ENCODE measurements at regions not wholly inside any gene's neighbourhood (a gene's known extent, or its start where the extent isn't known, plus 50 kb on each side); places are given as distances from the start of the nearest gene placed in this dataset.

DNA sequence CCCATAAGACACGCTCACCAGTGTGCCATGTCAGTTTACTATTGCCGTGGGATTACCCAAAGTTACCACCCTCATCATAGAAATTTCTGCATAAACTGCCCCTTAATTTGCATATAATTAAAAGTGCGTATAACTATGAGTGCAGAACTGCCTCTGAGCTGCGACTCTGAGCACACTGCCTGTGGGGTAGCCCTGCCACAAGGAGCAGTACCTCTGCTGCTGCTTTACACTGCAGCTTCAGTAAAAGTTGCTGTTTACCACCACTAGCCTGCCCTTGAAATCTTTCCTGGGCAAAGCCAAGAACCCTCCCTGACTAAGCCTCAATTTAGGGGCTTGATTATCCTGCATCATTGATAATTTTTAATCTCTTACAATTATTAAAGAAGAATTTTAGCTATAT lies 213.9 kb upstream of the MAP2 start:
- no peak for TF ChIP-seq POLR2A (IDR thresholded peaks at IDR 0.05)
- TF ChIP-seq, protein P1, sequence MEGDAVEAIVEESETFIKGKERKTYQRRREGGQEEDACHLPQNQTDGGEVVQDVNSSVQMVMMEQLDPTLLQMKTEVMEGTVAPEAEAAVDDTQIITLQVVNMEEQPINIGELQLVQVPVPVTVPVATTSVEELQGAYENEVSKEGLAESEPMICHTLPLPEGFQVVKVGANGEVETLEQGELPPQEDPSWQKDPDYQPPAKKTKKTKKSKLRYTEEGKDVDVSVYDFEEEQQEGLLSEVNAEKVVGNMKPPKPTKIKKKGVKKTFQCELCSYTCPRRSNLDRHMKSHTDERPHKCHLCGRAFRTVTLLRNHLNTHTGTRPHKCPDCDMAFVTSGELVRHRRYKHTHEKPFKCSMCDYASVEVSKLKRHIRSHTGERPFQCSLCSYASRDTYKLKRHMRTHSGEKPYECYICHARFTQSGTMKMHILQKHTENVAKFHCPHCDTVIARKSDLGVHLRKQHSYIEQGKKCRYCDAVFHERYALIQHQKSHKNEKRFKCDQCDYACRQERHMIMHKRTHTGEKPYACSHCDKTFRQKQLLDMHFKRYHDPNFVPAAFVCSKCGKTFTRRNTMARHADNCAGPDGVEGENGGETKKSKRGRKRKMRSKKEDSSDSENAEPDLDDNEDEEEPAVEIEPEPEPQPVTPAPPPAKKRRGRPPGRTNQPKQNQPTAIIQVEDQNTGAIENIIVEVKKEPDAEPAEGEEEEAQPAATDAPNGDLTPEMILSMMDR (IDR thresholded peaks at IDR 0.05): no peak
- H3K9me3 ChIP-seq: no peaks in the 10 kb centered on the region
- DNase-seq: no peak
- no peaks in the 10 kb centered on the region for H3K27me3 ChIP-seq
- intact Hi-C loops (cut with DNase I; ENCODE audit: low total_unique reads): no loop called here
- no peak overlapping the region for H3K4me3 ChIP-seq
- H3K36me3 ChIP-seq: no peaks in the 10 kb centered on the region
- H3K27ac ChIP-seq: no peak overlapping the region
- H3K4me1 ChIP-seq: no peaks in the 10 kb centered on the region

DNA sequence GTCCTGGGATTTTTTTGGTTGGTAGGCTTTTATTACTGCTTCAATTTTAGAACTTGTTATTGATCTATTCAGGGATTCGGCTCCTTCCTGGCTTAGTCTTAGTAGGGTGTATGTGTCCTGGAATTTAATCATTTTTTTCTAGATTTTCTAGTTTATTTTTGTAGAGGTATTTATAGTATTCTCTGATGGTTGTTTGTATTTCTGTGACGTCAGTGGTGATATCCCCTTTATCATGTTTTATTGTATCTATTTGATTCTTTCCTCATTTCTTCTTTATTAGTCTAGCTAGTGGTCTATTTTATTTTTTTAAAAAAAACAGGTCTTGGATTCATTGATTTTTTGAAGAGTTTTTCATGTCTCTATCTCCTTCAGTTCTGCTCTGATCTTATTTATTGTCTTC lies 193.3 kb upstream of the MAP2 start:
- no peak for DNase-seq
- no peak overlapping the region for H3K4me3 ChIP-seq
- H3K27me3 ChIP-seq: no peaks in the 10 kb centered on the region
- no peaks in the 10 kb centered on the region for H3K9me3 ChIP-seq
- TF ChIP-seq, protein P1 (IDR thresholded peaks at IDR 0.05): no peak
- TF ChIP-seq POLR2A (IDR thresholded peaks at IDR 0.05): no peak
- H3K36me3 ChIP-seq: no peaks in the 10 kb centered on the region
- intact Hi-C loops (cut with DNase I; ENCODE audit: low total_unique reads): no loop called here
- H3K27ac ChIP-seq: no peak overlapping the region
- H3K4me1 ChIP-seq: no peaks in the 10 kb centered on the region

DNA sequence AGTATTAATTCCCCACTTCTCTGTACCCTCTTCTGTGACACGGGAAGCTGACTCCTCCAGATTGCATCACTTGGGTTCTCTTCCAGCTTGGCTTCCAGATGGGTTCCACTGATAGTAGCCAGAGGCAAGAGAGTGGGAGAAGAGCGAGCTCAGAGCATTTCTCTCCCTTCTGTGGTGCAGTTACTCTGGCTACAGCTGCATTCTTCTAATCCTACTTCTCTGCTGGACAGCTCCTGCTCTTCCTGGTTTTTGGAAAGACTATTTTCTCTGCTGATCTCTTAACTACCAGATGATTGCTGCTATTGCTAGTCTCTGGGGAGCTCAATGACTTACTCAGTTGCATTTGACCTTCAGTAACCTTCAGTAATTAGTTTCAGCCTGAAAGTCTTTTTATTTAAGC lies 187.5 kb upstream of the MAP2 start:
- H3K4me1 ChIP-seq: no peaks in the 10 kb centered on the region
- TF ChIP-seq POLR2A (IDR thresholded peaks at IDR 0.05): no peak
- TF ChIP-seq, protein P1 (IDR thresholded peaks at IDR 0.05): no peak
- no peak overlapping the region for H3K27ac ChIP-seq
- H3K9me3 ChIP-seq: no peaks in the 10 kb centered on the region
- no peaks in the 10 kb centered on the region for H3K27me3 ChIP-seq
- intact Hi-C loops (cut with DNase I; ENCODE audit: low total_unique reads): no loop called here
- no peak for DNase-seq
- no peaks in the 10 kb centered on the region for H3K36me3 ChIP-seq
- H3K4me3 ChIP-seq: no peak overlapping the region

DNA sequence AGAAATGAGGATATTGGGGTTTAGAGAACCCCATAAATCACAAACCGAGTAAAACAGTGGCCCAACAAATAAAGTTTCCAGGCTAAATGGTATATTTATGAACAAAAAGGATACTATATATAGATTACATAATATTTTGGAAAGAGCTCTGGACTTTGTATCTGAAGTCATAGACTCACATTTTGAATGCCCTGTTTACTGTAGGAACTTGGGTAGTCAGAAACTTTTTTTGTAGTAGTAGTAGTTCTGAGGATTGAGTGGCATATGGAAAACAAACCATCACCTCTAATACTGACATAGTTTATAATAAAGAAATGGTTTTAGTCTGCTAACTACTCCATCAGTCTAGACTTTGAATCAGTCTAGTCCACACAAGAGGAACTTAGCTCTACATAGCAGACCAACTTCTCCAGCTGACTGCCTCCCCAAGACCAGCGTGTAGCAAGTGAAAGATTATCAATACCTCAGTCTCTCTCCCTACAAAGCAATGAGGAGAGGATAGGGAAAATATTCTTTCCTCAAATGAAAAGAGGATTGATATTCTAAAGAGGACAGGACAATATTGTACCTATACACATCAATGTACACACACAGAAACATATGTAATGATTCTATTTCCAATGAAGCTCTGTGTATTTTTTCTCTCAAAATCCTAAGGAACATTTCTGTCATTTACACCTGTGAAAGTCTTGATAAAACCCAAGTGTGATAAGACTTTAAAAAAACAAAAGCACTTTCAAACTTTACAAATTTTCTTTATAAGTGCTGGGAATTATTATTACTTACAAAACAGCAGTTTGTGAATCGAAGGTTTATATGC lies 184.9 kb upstream of the MAP2 start:
- intact Hi-C loops (cut with DNase I; ENCODE audit: low total_unique reads): no loop called here
- Histone ChIP-seq H3K4me3 (no peak overlapping the region), H3K9me3 (no peaks in the 10 kb centered on the region), H3K27me3 (no peaks in the 10 kb centered on the region), H3K27ac (no peak overlapping the region), H3K4me1 (no peaks in the 10 kb centered on the region), H3K36me3 (no peaks in the 10 kb centered on the region)
- TF ChIP-seq, protein P1 (IDR thresholded peaks at IDR 0.05): no peak
- TF ChIP-seq POLR2A (IDR thresholded peaks at IDR 0.05): no peak
- DNase-seq: no peak

DNA sequence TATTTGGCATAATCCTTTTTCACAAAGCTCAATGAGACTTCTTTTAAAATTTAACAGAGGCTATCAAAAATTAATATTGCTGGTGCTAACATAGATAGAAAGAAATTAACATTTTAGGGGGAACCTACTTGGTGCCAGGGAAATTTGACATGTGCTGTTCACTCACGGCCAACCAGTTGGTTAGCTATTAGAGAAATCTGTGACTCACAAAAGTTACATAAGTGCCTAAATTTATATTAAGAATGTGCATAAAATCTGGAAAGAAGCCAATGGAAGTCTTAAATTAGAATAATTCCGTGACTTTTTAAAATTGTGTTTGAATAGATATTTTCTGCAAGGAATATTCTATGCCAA lies 184.3 kb upstream of the MAP2 start:
- Histone ChIP-seq H3K27me3 (no peaks in the 10 kb centered on the region), H3K36me3 (no peaks in the 10 kb centered on the region), H3K4me1 (no peaks in the 10 kb centered on the region), H3K4me3 (no peak overlapping the region), H3K27ac (no peak overlapping the region), H3K9me3 (no peaks in the 10 kb centered on the region)
- no peak for DNase-seq
- TF ChIP-seq, protein P1 (IDR thresholded peaks at IDR 0.05): no peak
- no peak for TF ChIP-seq POLR2A (IDR thresholded peaks at IDR 0.05)
- intact Hi-C loops (cut with DNase I; ENCODE audit: low total_unique reads): no loop called here

All from uterus (tissue), 3 donors.